Lower leg skin (tissue), 4 donors: ENCODE measurements at regions not wholly inside any gene's neighbourhood (a gene's known extent, or its start where the extent isn't known, plus 50 kb on each side); places are given as distances from the start of the nearest gene placed in this dataset.

Source experiments
- DNase-seq, 2 donors: peaks; one replicate each; pipeline ENCODE4 v3.0.0-alpha.2; 2019; ENCODE audit warnings: low spot score in 2 of 2
- H3K4me3 ChIP-seq: fragments of 200-600 bp; sonication (generic); 2 replicates; pipeline ENCODE4 v1.5.1; 2017; ENCODE audit warnings: mild to moderate bottlenecking, low read depth; ENCODE audit not compliant: poor library complexity, severe bottlenecking
- CTCF ChIP-seq, 3 donors: fragments of 450-650 bp; IDR thresholded peaks; one replicate each; pipeline ENCODE4 v1.5.1; 2016; ENCODE audit warnings: antibody characterized with exemption in 3 of 3, mild to moderate bottlenecking in 3 of 3, moderate library complexity in 2 of 3
- POLR2A ChIP-seq, 2 donors: fragments of 450-650 bp; IDR thresholded peaks; one replicate each; pipeline ENCODE4 v1.6.1; 2016 to 2017; ENCODE audit warnings: antibody characterized with exemption in 2 of 2, mild to moderate bottlenecking in 1 of 2, moderate library complexity in 1 of 2
- WGBS, 2 donors: methylation state at CpG; one replicate each; pipeline ENCODE4 v1.1.5; 2018; 5-methylcytosine and 5-hydroxymethylcytosine counted together
- intact Hi-C: fragments of 100-400 bp; cut with DNase I; formaldehyde crosslinking; loops from one replicate; pipeline ENCODE4 v1.15.0; 2023; ENCODE audit warnings: low total_unique reads

DNA sequence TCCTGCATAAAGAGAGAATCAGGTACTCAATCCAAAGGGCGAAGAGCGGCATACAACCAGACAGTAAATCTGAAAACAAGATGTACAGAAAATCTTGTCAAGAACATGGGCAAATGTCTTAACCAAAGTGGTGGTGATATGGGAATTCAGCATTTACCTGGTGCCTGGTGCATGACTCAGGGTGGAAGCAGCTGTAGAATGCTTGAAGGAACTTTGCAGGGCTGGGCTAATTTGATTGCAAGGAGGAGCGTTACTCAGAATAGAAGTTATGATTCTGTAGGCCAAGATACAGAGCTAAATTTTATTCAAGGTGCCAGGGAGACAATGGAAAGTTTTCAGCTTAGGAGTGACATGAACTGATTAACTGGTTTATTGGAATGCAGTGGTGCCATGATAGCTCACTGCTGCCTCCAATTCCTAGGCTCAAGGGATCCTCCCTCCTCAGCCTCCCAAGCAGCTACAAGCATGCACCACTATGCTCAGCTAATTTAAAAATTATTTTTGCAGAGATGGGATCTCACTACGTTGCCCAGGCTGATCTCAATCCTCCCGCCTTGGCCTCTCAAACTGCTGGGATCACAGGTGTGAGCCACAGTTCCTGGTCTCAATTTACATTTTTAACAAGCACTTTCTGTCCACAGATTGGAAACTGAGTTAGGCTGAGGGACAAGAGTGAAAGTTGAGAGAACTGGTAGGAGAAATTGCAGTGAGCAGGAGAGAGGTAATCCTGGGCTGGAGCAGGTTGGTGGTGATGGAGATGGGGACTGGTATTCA, 91.5 kb upstream of the TBC1D5 start:
- no peak for TF ChIP-seq CTCF (IDR thresholded peaks at IDR 0.05)
- TF ChIP-seq POLR2A (IDR thresholded peaks at IDR 0.05): no peak
- H3K4me3 ChIP-seq: no peak overlapping the region
- intact Hi-C loops: loop anchor here (5.0 kb wide), 1 partner anchor 407 kb away; no protein-coding TSS in a partner anchor
- no peak for DNase-seq
- 85 to 87% methylated on average over 5 of the region's 5 CpGs for WGBS, 2 donors

GRCh38 chr3:17832016-17832415, 89.6 kb upstream of the TBC1D5 start:
- H3K4me3 ChIP-seq: no peak overlapping the region
- no peak for TF ChIP-seq CTCF (IDR thresholded peaks at IDR 0.05)
- no peak for TF ChIP-seq POLR2A (IDR thresholded peaks at IDR 0.05)
- intact Hi-C loops: loop anchor here (5.0 kb wide), 1 partner anchor 405 kb away; no protein-coding TSS in a partner anchor
- no peak for DNase-seq
- 90 to 94% methylated on average over 2 of the region's 2 CpGs for WGBS, 2 donors

DNA sequence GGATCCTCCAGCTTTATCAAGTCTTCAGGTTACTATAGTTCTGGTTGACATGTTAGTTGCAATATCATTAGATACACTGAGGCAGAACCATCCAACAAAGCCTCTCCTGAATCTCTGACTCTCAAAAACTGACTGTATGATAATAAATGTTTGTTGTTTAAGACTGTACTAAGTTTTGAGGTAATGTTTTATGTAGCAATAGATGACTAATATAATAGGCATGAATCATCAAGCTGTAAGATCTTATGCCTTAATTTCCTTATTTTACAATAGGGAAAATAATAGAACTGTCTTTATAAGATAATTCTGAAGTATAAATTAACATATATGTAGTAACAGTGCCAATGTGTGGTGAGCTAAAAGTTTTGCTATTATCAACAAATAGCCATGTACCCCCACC, 88.9 kb upstream of the TBC1D5 start:
- intact Hi-C loops: loop anchor here (5.0 kb wide), 1 partner anchor 404 kb away; no protein-coding TSS in a partner anchor
- TF ChIP-seq POLR2A (IDR thresholded peaks at IDR 0.05) (no peak), CTCF (IDR thresholded peaks at IDR 0.05) (no peak)
- DNase-seq: no peak
- H3K4me3 ChIP-seq: no peak overlapping the region

DNA sequence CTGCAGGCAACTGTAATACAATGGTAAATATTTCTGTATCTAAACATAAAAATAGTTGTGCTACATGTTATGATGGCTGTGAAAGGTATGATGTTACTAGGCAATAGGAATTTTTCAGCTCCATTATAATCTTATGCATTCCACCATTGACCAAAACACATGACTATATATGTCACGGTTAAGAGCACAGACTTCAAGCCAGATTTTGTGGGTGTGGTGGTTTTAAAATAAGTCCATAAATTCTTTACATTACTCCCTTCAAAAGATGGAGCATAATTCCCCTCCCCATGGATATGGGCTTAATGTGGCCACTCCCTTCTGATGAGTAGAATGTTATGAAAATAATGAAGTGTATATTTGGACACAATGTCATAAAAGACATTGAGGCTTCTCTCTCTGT, 88.4 kb upstream of the TBC1D5 start:
- 32 to 42% methylated on average over 1 of the region's 1 CpG for WGBS, 2 donors
- DNase-seq: no peak
- TF ChIP-seq POLR2A (IDR thresholded peaks at IDR 0.05): no peak
- no peak for TF ChIP-seq CTCF (IDR thresholded peaks at IDR 0.05)
- intact Hi-C loops: loop anchor here (5.0 kb wide), 1 partner anchor 403 kb away; no protein-coding TSS in a partner anchor
- H3K4me3 ChIP-seq: no peak overlapping the region

GRCh38 chr3:17828388-17828787, 86.0 kb upstream of the TBC1D5 start:
- TF ChIP-seq POLR2A (IDR thresholded peaks at IDR 0.05) (no peak), CTCF (IDR thresholded peaks at IDR 0.05) (no peak)
- no peak for DNase-seq
- no peak overlapping the region for H3K4me3 ChIP-seq
- WGBS, 2 donors: 73 to 80% methylated on average over 3 of the region's 3 CpGs
- intact Hi-C loops: no loop called here

DNA sequence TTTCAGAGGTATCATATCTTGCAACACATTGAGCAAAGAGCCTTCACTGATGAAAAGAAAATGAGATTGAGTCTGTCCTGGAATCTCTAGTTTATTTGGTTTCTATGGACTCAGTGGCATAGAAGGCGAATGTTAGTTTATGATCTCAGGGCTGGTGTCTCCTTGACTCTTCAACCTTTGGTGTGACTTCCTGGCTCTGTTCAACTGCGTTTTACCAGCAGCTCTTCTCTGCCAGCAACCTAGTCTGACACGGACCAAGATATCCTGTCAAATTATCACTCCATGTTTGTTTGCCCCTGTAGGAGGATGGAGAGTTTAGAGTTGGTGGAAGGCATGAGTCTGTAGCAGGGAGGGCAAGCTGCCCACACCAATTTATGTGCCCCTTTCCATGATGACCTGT, 82.9 kb upstream of the TBC1D5 start:
- intact Hi-C loops: no loop called here
- no peak overlapping the region for H3K4me3 ChIP-seq
- 80 to 90% methylated on average over 3 of the region's 3 CpGs for WGBS, 2 donors
- TF ChIP-seq POLR2A (IDR thresholded peaks at IDR 0.05): no peak
- TF ChIP-seq CTCF (IDR thresholded peaks at IDR 0.05): no peak
- no peak for DNase-seq
